HG03457 (cell line): ENCODE measurements at regions not wholly inside any gene's neighbourhood (a gene's known extent, or its start where the extent isn't known, plus 50 kb on each side); places are given as distances from the start of the nearest gene placed in this dataset.
"Not testable (repeated sequence)": the region's sequence is repeated elsewhere in the genome, so short reads cannot be mapped to it uniquely, and the experiment has no call there.

ENCODE experiments used
- ATAC-seq: cut with Tn5 transposase; IDR thresholded peaks from one replicate; pipeline ENCODE4 v1.9.1; 2021; ENCODE audit warnings: moderate number of reproducible peaks; ENCODE audit not compliant: unreplicated experiment

DNA sequence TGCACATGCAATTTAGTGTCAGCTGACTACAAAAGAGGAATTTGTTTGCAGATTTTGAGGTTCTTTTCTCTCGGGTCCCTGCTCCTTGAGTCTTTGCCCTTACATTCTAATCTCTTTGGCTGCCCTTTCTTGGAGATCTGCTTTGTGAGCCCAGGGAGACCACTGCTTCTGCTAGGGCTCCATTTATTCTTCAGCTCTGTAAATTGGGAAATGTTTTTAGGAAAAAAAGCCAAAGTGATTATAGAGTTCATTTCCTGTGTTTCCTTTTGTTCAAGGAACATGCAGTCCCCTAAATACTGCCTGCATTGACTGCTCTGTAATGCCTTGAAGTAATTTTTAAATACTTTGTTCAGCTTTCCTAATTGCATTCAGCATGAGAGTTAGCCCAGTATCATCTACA is 197.4 kb downstream of the CSNK1G3 start:
- no peak for ATAC-seq

DNA sequence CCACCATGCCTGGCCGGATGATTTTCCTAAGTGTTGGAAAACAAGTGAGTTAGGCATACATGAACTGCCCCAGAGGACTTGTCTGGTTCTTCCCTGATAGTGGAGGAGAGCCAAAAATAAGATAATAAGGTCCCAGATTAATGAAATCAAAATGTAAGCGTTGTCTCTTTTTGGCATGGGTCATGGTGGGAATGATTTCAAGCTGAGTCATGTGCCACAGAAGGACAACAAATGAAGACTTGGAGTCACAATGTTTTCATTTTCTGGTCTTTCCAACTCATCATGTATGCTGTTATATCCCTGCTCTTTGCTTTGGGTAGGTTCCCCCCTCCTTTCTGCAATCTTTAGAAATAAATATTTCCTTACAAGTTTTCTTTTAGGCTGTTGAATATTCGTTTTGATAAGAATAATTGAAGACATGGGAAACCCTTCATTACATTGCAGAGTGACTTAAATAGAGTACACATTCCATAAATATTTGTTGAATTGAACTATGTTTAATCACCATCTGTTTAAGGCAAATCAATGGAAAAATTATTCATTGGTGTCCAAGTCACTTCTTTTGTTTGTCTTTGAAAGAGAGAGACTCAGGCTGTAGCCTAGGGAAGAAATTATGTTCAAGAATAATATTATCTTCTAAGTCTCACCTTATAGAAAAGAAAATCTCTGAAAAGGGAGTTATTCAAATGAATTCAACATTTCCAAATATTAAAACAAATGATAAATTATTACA is 196.3 kb downstream of the CSNK1G3 start:
- ATAC-seq: no peak

DNA sequence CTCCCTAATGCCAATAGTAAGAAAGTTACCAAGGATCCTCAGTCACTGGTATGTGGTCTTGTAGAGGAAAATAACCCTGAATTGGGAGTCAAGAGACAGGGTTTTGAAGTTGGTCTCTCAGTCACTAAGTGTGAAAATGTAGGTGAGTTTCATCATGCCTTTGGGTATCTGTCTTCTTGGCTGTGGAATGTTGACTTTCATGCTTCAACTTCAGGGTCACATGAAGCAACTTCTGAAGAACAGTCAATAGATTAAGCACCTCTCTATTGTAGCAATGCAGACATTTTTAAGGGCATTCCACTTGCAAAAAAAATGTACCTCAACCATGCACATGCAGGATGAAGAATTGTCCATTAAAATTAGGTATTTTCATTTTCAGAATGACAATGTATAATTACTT is 194.6 kb downstream of the CSNK1G3 start:
- no peak for ATAC-seq

DNA sequence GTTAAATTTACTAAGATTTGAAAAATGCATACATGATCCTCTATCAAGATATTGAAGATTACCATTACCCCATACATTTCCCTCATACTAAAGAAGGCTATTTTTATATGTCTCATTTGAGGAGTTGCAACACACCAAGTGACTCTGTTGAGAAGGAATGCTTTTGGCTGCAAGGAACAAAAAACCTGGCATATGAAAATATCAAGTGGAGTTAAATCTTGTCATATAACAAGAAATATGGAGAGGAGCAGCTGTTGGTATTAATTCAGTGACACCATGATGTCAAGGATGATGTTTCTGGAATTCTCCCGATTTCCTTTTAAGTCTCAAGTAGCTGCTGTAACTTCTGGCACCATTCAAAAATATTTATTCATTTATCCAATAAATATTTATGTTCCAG is 193.8 kb downstream of the CSNK1G3 start:
- ATAC-seq: no peak

DNA sequence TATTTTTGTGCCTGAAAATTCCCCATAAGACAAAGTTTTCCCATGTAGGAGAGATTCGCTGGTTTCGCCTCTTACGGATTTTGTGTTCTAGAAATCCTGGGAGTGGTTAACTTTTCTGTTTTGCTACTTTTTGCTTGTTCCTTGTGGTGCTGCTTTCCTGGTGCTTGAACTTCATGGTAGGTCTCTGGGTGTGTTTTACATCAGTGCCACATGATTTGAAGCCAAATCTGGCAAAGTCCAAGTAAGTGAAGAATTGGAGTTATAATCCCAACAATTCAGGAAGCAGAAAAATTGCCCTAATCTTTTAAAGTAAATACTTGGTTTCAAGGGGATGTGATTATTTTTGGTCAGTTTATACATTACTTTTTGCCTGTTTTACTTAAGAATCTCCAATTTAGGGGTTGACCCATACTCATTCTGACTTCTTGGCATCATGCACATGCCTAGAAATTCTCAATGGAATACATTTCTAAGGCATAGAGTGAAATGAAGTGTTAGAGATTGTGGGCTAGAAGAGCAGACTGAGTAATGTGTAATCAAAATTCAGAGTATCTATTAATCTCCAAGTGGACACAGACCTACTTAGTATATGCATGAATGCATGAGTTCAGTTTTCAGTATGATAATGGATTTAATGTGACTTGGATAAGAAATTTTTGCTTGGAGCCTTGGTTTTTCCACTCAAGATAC is 189.7 kb downstream of the CSNK1G3 start:
- ATAC-seq: no peak

DNA sequence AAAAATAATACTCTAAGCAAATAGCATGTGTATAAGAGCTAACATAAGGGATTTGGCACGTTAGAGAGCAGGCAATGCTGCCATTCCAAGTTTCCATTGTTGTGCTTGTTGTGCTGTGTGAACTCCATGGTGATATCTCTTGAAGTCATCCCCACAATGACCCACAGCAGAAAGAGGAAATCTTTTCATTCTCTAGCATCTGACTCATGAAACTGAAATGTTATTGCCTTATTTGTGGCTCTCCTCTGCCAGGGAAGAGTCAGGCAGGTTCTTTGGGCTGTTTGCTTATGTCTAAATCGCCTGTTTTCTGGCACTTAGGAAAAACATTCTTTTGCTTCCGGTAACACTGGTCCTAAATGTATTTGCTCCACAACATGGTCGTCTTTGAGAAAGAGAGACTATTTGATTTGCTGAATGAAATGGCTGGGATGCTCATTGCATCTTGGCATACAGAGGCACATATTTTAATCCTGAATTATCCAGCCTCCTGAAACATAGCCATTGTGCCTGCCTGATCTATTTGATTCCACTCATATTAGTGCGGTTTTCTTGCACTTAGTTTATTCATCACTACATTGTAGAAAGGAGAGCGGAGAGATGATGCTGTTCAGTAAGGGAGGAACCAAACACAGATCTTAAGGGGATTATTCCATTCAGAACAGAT is 188.8 kb downstream of the CSNK1G3 start:
- ATAC-seq: no peak

DNA sequence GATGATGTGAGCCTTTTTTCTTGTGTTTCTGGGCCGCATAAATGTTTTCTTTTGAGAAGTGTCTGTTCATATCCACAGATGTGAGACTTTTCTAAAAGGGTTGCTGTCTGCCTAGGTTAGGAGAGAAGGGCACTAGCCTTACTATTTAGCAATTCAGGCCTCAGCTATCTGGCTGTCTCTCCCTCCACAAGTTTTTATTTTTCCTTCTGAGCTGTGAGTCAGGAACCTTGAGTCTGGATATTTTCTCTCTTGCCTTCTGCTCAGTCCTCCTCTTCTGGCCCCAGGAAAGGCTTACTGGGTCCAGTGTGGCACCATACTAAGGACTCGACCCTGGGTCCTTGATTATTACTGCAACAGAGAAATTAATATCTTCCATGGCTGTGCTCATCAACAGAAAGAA is 187.6 kb downstream of the CSNK1G3 start:
- ATAC-seq: no peak

DNA sequence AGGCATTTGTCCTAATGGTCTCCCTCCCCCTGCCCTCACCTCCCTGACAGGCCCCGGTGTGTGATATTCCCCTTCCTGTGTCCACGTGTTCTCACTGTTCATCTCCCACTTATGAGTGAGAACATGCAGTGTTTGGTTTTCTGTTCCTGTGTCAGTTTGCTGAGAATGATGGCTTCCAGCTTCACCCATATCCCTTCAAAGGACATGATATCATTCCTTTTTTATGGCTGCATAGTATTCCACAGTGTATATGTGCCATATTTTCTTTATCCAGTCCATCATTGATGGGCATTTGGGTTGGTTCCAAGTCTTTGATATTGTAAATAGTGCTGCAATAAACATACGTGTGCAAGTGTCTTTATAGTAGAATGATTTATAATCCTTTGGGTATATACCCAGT is 187.0 kb downstream of the CSNK1G3 start:
- ATAC-seq: not testable (repeated sequence)

DNA sequence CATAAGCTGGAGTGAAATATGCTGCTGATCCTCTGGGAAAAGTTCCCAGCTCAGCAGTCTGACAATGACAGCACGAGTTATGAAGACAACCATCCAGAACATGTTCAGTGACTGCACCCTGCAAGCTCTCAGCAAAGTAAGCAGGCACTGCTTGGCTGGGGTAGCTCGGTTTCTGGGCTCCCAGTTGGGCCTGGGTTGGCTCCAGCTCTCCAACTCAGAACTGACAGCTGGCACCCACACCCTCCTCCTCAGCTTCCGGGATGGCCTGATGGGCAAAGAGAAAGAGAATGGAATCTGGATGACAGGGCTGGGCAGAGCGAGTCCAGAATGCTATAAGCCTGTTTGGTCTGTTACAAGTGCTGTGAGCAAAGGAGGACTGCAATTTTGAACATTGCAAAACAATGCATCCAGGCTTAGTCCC is 185.0 kb downstream of the CSNK1G3 start:
- no peak for ATAC-seq

DNA sequence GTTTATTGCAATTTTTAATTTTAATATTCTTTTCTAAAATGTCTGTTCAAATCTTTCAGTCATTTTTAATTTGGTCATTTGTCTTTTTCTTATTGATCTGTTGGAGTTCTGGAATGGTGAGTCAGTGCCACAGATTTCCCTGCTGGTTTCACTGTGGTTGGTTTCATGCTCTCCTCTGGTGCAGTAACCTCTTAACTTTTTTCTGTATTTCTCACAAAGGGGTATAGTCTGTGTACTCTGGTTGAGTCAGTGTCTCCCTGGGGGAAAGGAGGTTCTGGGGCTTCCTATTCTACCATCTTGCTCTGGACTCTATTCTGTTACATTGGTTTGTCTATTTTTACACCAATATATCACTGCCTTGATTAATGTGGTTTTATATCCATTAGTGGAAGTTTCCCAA is 178.8 kb downstream of the CSNK1G3 start:
- ATAC-seq: no peak

DNA sequence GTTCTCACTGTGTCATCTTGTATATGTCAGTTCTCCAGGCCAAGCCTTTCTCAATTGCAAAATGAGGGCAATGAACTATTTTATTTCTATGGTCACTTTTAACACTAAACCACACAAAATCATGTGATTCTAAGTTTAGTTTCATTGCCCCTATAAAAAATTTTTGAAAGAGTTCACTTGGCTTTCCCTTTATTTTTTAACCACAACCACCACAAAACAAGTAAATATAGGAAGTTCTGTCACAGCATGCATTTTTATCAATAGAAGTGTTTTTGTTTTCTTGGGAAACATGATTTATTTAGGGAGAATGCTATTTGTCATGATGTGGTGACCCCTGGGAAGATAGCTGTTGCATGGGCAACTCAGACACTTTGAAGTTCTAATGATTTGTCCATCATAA is 169.1 kb downstream of the CSNK1G3 start:
- no peak for ATAC-seq

DNA sequence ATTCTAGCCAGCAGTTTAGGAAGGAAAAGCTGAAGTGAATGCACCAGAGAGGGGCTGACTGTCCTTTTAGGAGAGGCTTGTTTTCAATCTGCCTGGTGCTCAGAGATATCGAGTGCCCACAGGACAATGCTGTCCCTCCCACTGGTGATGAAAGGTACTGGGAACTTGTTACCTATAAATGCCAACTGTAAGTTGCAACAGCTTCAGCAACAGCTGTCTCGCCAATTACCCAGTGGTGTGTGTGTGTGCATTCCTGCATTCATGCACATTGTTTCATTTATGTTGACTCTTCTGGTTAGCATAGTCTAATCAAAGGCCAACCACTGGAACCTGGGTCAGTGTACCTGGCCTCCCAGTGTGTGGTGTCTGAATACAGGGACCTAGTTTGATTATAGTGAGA is 161.1 kb downstream of the CSNK1G3 start:
- no peak for ATAC-seq

DNA sequence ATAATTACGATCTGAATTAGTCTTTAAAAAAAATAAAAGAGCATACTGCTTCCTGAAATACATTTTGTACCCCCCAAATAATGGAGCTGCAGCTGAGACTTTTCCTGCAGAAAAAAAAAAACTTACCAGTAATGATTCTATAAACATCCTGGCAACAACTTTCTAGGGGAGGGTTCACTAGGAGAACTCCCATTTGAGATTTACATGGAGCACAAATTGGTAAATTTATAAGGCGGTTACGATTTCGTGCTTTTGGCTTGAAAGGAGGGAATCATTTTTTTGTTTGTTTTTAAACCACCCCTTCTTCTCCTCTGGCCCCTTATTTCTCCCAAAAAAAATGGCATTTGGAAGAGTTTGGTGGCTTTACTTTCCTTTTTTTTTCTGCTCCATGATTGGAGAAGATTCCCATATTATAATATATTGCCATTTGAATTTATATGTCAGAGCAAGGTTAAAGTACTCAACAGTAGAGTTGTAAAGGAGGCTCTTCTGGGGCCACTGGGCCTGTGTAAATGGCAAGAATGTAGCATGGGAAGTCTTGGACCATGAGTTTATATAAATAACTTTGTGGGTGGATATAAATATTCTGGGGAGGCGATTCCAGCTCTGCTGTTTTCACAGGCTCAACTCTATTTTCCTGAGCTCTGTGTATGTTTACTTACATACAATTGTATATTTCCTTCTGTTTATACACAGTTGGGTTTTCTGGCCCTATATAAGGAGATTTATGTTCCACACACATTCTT is 159.9 kb downstream of the CSNK1G3 start:
- no peak for ATAC-seq

DNA sequence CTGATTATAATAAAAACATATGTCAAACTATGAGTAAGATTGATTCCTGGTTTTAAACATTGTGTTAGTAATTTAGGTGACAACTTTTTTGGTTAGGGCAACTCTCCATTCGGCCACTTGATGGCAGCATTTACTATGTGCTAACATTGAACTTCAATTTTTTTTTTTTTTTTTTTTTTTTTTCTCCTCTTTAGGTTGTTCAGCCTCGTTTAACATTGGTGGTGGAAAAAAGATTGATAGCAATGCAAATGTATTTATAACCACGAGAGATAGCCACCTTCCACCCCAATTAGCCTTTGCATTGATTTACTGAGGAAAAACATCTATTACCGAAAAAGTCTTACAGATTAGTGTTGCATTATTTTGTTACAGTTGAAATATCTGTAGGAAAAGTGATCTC is 159.1 kb downstream of the CSNK1G3 start:
- ATAC-seq: no peak
